Pancreas (tissue), 10 donors: ENCODE measurements at regions not wholly inside any gene's neighbourhood (a gene's known extent, or its start where the extent isn't known, plus 50 kb on each side); places are given as distances from the start of the nearest gene placed in this dataset.

Source experiments
- ATAC-seq, 4 donors: fragments of 200-7000 bp; cut with Tn5 transposase; one replicate each; pipeline versions ENCODE4 v1.8.0 to v1.9.1; 2020; ENCODE audit warnings: mild to moderate bottlenecking in 4 of 4, moderate library complexity in 4 of 4
- DNase-seq, 6 donors: peaks; one replicate each; pipeline ENCODE4 v3.0.0-alpha.2; 2020
- FAIRE-seq: peaks from 2 replicates; lab custom pipeline; 2012; peaks lifted over from hg19 to GRCh38; lab: Jason Lieb, UNC
- H3K27ac ChIP-seq, 4 donors: fragments of 200-600 bp; sonication (generic); 1 replicate in 3 of 4; 2 replicates in 1 of 4; pipeline versions ENCODE4 v1.5.0 to v1.8.0; 2020
- H3K27me3 ChIP-seq, 4 donors: fragments of 200-600 bp; one replicate each; pipeline ENCODE4 v1.8.0; 2021
- H3K36me3 ChIP-seq, 3 donors: fragments of 200-600 bp; sonication (generic) in 1 of 3; one replicate each; pipeline versions ENCODE4 v1.5.0 to v1.8.0; 2020 to 2021
- H3K4me1 ChIP-seq, 3 donors: fragments of 200-600 bp; one replicate each; pipeline ENCODE4 v1.8.0; 2021
- H3K4me3 ChIP-seq, 4 donors: fragments of 200-600 bp; sonication (generic) in 2 of 4; one replicate each; pipeline versions ENCODE4 v1.5.0 to v1.8.0; 2020 to 2021
- H3K9me3 ChIP-seq, 4 donors: fragments of 200-600 bp; one replicate each; pipeline ENCODE4 v1.8.0; 2021
- WGBS, 2 donors: extraction: QIAGEN DNeasy Blood & Tissue Kit; methylation state at CpG; one replicate each; pipeline ENCODE4 v1.1.7; 2013; 5-methylcytosine and 5-hydroxymethylcytosine counted together
- intact Hi-C, 3 donors: fragments of 100-400 bp; cut with DNase I; formaldehyde crosslinking; loops; one replicate each; pipeline versions ENCODE4 v1.11.1 to v1.14.2; 2022
- TF ChIP-seq, protein P1 (sequence below), 4 donors: fragments of 200-600 bp; sonication (generic) in 3 of 4; IDR thresholded peaks; one replicate each; pipeline versions ENCODE4 v1.5.0 to v1.8.0; 2021; ENCODE audit warnings: antibody characterized with exemption in 4 of 4
- donor health status: healthy with polysubstance abuse.
- donor health status: DM: no; HTN: no; CAD: no; lungs with moderate emphysema.
- donor health status: DM: no; HTN: no; CAD: no.
- donor health status: control.
- donor health status: control.
- donor health status: Bipolar disorder and iron deficiency.
- donor health status: DM: yes; HTN: yes; CAD: no.
- donor health status: DM: no; HTN: no; CAD: no.
- donor health status: DM: no; HTN: no; CAD: no.
- donor health status: DM: yes; HTN: yes; CAD: no.

DNA sequence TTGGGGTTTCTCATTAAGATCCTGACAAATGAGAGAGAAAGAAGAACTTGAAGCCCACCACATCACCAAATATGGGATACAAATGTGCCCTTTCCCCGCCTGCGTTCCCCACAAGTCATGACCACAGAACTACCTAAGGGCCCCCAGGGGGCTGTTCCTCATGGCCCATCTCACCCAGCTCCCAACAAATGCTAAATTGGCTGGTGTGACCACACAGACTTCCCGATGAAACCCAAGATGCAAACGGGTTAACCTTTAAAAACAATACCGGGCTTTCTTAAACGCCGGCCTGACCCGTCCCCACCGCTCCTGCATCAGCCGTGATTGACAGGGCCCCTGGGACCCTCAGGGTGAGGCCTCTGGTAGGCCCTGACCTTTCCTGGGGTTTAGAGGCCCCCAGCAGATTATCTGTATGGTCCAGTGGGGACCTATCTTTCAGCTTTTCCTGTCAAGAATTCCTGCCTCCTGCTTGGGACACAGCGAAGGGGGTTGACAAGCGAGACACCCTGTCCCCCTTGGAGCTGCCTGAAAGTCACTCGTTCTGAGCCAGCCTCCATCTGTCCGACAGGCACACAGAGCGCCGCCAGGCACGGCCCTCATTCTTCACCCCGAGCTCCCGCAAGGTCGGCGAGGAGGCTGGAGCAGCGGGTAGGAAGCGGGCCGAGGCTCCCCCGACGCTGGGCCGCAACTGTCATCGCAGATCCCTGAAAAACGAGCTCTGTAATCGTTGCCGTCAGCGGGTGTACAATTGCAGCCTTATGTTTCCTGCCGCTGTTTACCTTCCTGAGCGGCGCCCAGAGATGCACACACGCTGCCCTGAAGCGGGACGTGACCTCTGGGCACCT lies 300.1 kb downstream of the FOXL1 start:
- no peak for DNase-seq
- Histone ChIP-seq H3K4me1 (no peaks in the 10 kb centered on the region), H3K27me3 (peaks cover 0 to 7% (median 0%) of the 10 kb centered on the region in 4 donors), H3K27ac (no peak overlapping the region), H3K36me3 (no peaks in the 10 kb centered on the region), H3K4me3 (no peak overlapping the region), H3K9me3 (no peaks in the 10 kb centered on the region)
- WGBS, 2 donors, result 31 to 36% methylated on average over 38 of the region's 38 CpGs
- ATAC-seq, result no peak
- intact Hi-C loops, result no loop called here
- FAIRE-seq, result no peak
- TF ChIP-seq, protein P1, sequence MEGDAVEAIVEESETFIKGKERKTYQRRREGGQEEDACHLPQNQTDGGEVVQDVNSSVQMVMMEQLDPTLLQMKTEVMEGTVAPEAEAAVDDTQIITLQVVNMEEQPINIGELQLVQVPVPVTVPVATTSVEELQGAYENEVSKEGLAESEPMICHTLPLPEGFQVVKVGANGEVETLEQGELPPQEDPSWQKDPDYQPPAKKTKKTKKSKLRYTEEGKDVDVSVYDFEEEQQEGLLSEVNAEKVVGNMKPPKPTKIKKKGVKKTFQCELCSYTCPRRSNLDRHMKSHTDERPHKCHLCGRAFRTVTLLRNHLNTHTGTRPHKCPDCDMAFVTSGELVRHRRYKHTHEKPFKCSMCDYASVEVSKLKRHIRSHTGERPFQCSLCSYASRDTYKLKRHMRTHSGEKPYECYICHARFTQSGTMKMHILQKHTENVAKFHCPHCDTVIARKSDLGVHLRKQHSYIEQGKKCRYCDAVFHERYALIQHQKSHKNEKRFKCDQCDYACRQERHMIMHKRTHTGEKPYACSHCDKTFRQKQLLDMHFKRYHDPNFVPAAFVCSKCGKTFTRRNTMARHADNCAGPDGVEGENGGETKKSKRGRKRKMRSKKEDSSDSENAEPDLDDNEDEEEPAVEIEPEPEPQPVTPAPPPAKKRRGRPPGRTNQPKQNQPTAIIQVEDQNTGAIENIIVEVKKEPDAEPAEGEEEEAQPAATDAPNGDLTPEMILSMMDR (IDR thresholded peaks at IDR 0.05), result no peak

DNA sequence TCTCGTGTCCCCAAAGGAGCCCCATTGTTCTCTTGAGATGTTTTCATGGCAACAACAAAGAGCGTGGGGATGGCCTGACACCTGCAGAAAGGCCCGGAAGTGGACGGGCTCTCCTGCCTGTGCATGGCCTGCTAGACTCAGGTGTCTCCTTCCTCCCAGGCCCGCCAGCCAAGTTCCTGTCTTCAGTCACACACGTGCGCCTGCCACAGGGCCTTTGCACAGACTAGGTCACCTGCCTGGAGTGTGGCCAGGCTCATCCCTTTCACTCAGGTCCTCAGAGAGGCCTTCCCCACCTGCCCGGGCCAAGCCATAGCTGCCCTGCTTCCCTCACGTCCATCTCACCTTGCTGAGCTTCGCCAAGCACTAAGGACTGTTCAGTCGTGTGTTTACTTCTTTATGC lies 300.9 kb downstream of the FOXL1 start:
- no peak overlapping the region for H3K27ac ChIP-seq
- intact Hi-C loops, result no loop called here
- WGBS, 2 donors, result 74 to 86% methylated on average over 11 of the region's 11 CpGs
- no peaks in the 10 kb centered on the region for H3K36me3 ChIP-seq
- no peak overlapping the region for H3K4me3 ChIP-seq
- H3K4me1 ChIP-seq, result no peaks in the 10 kb centered on the region
- no peak for DNase-seq
- TF ChIP-seq, protein P1 (IDR thresholded peaks at IDR 0.05), result no peak
- FAIRE-seq, result no peak
- no peaks in the 10 kb centered on the region for H3K9me3 ChIP-seq
- ATAC-seq, result no peak
- H3K27me3 ChIP-seq, result peaks cover 0 to 7% (median 0%) of the 10 kb centered on the region in 4 donors

DNA sequence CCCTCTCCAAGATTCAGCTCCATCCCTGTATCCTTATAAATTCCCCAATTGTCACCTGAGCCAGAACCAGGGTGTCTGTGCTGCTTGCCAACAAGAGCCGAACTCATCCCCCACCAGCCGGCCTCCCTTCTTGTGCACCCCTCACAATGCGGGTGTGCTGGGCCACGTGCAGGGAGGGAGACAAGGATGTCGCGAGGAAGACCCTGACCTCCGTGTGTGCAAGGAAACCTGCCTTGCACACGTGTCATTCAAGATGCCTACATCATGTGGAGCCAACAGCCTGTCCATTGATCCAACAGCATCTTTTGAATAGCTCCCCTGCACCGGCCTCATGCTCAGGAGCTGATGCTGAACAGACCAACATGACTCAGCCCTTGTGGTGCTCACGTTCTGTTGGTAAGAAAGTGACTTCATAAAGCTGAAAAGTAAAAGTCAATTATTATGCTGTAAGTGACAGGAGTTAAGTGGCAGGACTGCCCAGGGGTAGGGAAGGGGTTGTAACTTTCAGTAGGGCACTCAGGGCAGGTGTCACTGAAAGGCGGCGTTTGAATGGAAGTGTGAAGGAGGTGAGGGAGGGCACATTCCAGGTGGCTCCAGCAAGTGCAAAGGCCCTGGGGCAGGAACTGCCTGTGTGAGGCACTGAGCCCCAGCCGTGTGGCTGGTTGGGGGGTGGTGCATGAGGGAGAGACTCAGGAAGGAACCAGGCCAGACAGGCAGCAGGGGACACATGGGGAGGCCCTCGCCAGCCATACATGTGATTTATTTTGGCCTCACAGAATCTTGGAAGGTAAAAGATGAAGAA lies 302.2 kb downstream of the FOXL1 start:
- Histone ChIP-seq H3K4me1 (no peaks in the 10 kb centered on the region), H3K9me3 (no peaks in the 10 kb centered on the region), H3K4me3 (no peak overlapping the region), H3K36me3 (no peaks in the 10 kb centered on the region), H3K27me3 (peaks cover 0 to 7% (median 0%) of the 10 kb centered on the region in 4 donors), H3K27ac (no peak overlapping the region)
- intact Hi-C loops, result no loop called here
- TF ChIP-seq, protein P1 (IDR thresholded peaks at IDR 0.05), result no peak
- no peak for FAIRE-seq
- 63 to 71% methylated on average over 14 of the region's 14 CpGs for WGBS, 2 donors
- no peak for ATAC-seq
- DNase-seq, result peak in 1 of 6 donors; percentile 38

DNA sequence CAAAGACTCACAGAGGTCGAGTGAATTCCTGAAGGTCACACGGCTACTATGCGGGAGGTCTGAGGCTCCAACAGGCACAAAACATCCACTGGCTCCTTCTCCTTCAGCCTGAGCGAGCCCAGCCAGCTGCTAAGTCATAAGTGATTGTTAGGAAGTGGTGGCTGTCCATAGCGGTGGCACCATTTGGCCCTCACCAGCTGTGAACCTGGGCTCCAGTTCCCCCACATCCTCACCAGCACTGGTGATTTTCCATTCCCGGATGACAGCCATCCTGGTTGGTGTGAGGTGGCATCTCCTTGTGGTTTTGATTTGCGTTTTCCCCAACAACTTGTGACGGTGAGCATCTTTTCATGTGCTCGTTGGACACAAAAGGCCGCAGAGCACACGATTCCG lies 302.8 kb downstream of the FOXL1 start:
- no peaks in the 10 kb centered on the region for H3K4me1 ChIP-seq
- 62 to 73% methylated on average over 12 of the region's 12 CpGs for WGBS, 2 donors
- TF ChIP-seq, protein P1 (IDR thresholded peaks at IDR 0.05), result no peak
- no peak for FAIRE-seq
- no peak overlapping the region for H3K27ac ChIP-seq
- peaks cover 0 to 7% (median 0%) of the 10 kb centered on the region in 4 donors for H3K27me3 ChIP-seq
- no peaks in the 10 kb centered on the region for H3K36me3 ChIP-seq
- intact Hi-C loops, result no loop called here
- DNase-seq, result peak in 1 of 6 donors; percentile 6
- H3K9me3 ChIP-seq, result no peaks in the 10 kb centered on the region
- no peak overlapping the region for H3K4me3 ChIP-seq
- ATAC-seq, result no peak
